Thyroid gland (tissue), 4 donors: ENCODE measurements at regions not wholly inside any gene's neighbourhood (a gene's known extent, or its start where the extent isn't known, plus 50 kb on each side); places are given as distances from the start of the nearest gene placed in this dataset.

Experiments used
- CTCF ChIP-seq, 6 experiments: fragments of 200-600 bp in 3 of 6; fragments of 450-650 bp in 3 of 6; sonication (generic) in 3 of 6; IDR thresholded peaks; one replicate each; pipeline ENCODE4 v1.5.1; 2016 to 2019; ENCODE audit warnings: antibody characterized with exemption in 6 of 6, mild to moderate bottlenecking in 2 of 6, inconsistent platforms in 1 of 6, moderate library complexity in 1 of 6
- POLR2A ChIP-seq, 2 donors: fragments of 450-650 bp; IDR thresholded peaks; one replicate each; pipeline ENCODE4 v1.6.1; 2017; ENCODE audit warnings: antibody characterized with exemption in 2 of 2, mild to moderate bottlenecking in 2 of 2, moderate library complexity in 1 of 2

DNA sequence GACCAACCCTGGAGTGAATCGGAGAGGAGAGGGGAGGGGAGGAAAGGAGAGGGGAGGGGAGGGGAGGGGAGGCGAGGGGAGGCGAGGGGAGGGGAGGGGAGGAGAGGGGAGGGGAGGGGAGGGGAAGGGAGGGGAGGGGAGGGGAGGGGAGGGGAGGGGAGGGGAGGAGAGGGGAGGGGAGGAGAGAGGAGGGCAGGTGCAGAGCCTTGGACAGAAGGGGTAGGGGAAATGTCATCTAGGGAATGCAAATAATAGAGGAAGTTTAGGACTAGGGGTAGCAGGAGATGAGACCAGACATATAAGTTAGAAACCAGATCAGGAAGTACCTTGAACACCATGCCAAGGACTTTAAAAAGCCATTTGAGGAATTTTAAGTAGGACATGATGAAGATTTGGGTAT, 119.8 kb downstream of the RBFOX3 start:
- no peak for TF ChIP-seq CTCF (IDR thresholded peaks at IDR 0.05)
- no peak for TF ChIP-seq POLR2A (IDR thresholded peaks at IDR 0.05)
